MM.1S (cell line): ENCODE measurements at regions not wholly inside any gene's neighbourhood (a gene's known extent, or its start where the extent isn't known, plus 50 kb on each side); places are given as distances from the start of the nearest gene placed in this dataset.
"Not testable (repeated sequence)": the region's sequence is repeated elsewhere in the genome, so short reads cannot be mapped to it uniquely, and the experiment has no call there.

Source experiments
- DNase-seq: peaks from one replicate; pipeline ENCODE4 v3.0.0-alpha.2; 2015
- H2AFZ ChIP-seq: fragments of 300-600 bp; sonication (generic); 2 replicates; pipeline ENCODE4 v1.6.0; 2016; ENCODE audit warnings: antibody characterized with exemption, low read length
- H3F3A ChIP-seq: fragments of 300-600 bp; sonication (generic); 2 replicates; pipeline ENCODE4 v1.6.1; 2016; ENCODE audit warnings: mild to moderate bottlenecking, antibody characterized with exemption, low read length, moderate library complexity, mixed read lengths; ENCODE audit not compliant: insufficient read depth
- H3K27ac ChIP-seq: fragments of 300-600 bp; sonication (generic); 2 replicates; pipeline ENCODE4 v1.5.1; 2016; ENCODE audit warnings: mild to moderate bottlenecking, low read length
- H3K27me3 ChIP-seq: fragments of 300-600 bp; sonication (generic); replicated peaks from 2 replicates; pipeline ENCODE4 v1.6.0; 2016; ENCODE audit warnings: low read length; ENCODE audit not compliant: insufficient read depth
- H3K36me3 ChIP-seq: fragments of 300-600 bp; sonication (generic); replicated peaks from 2 replicates; pipeline ENCODE4 v1.6.1; 2016; ENCODE audit warnings: mild to moderate bottlenecking, low read length, mixed read lengths; ENCODE audit not compliant: insufficient read depth
- H3K4me1 ChIP-seq: fragments of 300-600 bp; sonication (generic); 2 replicates; pipeline ENCODE4 v1.6.1; 2016; ENCODE audit warnings: low read length, mixed read lengths
- H3K4me2 ChIP-seq: fragments of 300-600 bp; sonication (generic); 2 replicates; pipeline ENCODE4 v1.6.0; 2016; ENCODE audit warnings: low read depth, low read length
- H3K4me3 ChIP-seq: fragments of 300-600 bp; sonication (generic); 2 replicates; pipeline ENCODE4 v1.5.1; 2016; ENCODE audit warnings: low read length, mixed read lengths
- H3K79me2 ChIP-seq: fragments of 300-600 bp; sonication (generic); 2 replicates; pipeline ENCODE4 v1.6.1; 2016; ENCODE audit warnings: mixed run types, low read length, mixed read lengths
- H3K9ac ChIP-seq: fragments of 300-600 bp; sonication (generic); 2 replicates; pipeline ENCODE4 v1.6.1; 2016; ENCODE audit warnings: low read length, mixed read lengths
- H3K9me2 ChIP-seq: fragments of 300-600 bp; sonication (generic); replicated peaks from 2 replicates; pipeline ENCODE4 v1.6.1; 2016; ENCODE audit warnings: mild to moderate bottlenecking, low read length, mixed read lengths; ENCODE audit not compliant: insufficient read depth
- H3K9me3 ChIP-seq: fragments of 300-600 bp; sonication (generic); replicated peaks from 2 replicates; pipeline ENCODE4 v1.6.1; 2016; ENCODE audit warnings: mild to moderate bottlenecking, low read length, mixed read lengths; ENCODE audit not compliant: insufficient read depth
- H4K20me1 ChIP-seq: fragments of 300-600 bp; sonication (generic); 2 replicates; pipeline ENCODE4 v1.6.1; 2016; ENCODE audit warnings: mild to moderate bottlenecking, low read length, moderate library complexity, mixed read lengths; ENCODE audit not compliant: insufficient read depth
- CTCF ChIP-seq: fragments of 300-600 bp; sonication (generic); IDR thresholded peaks from 2 replicates; pipeline ENCODE4 v1.5.1; 2016; ENCODE audit warnings: antibody characterized with exemption, low read length, mixed read lengths
- EZH2 ChIP-seq: fragments of 300-600 bp; sonication (generic); optimal IDR thresholded peaks from 2 replicates; pipeline ENCODE3; 2017; ENCODE audit warnings: low read depth, mild to moderate bottlenecking, antibody characterized with exemption, low read length, mixed read lengths
- EZH2phosphoT487 ChIP-seq: fragments of 300-600 bp; sonication (generic); IDR thresholded peaks from 2 replicates; pipeline ENCODE4 v1.6.1; 2018; ENCODE audit warnings: antibody characterized with exemption, low read length

GRCh38 chr2:163135256-163135655 is 296.7 kb upstream of the KCNH7 start:
- Histone ChIP-seq H3K36me3 (no peaks in the 10 kb centered on the region), H3F3A (no peaks in the 10 kb centered on the region), H3K9me2 (no peaks in the 10 kb centered on the region), H3K27me3 (no peaks in the 10 kb centered on the region), H3K4me1 (no peaks in the 10 kb centered on the region), H3K27ac (no peak overlapping the region), H2AFZ (no peak overlapping the region), H3K4me3 (no peak overlapping the region), H4K20me1 (no peaks in the 10 kb centered on the region), H3K79me2 (no peaks in the 10 kb centered on the region), H3K4me2 (no peak overlapping the region), H3K9ac (no peak overlapping the region), H3K9me3 (no peaks in the 10 kb centered on the region)
- TF ChIP-seq CTCF (no peak), EZH2 (no peak), EZH2phosphoT487 (no peak)
- DNase-seq: no peak

- no peak overlapping the region for H2AFZ ChIP-seq
- no peaks in the 10 kb centered on the region for H3K9me3 ChIP-seq
Measured at GRCh38 chr2:163133602-163134001, 295.0 kb upstream of the KCNH7 start.

GRCh38 chr2:163132850-163133249 is 294.3 kb upstream of the KCNH7 start:
- Histone ChIP-seq H3K9ac (no peak overlapping the region), H3K27ac (no peak overlapping the region), H3K36me3 (no peaks in the 10 kb centered on the region), H3K4me2 (no peak overlapping the region), H3F3A (no peaks in the 10 kb centered on the region), H2AFZ (no peak overlapping the region), H4K20me1 (no peaks in the 10 kb centered on the region), H3K4me3 (no peak overlapping the region), H3K9me2 (no peaks in the 10 kb centered on the region), H3K79me2 (no peaks in the 10 kb centered on the region), H3K9me3 (no peaks in the 10 kb centered on the region), H3K4me1 (no peaks in the 10 kb centered on the region), H3K27me3 (no peaks in the 10 kb centered on the region)
- peak; percentile 51 for DNase-seq
- TF ChIP-seq EZH2 (no peak), CTCF (peak; percentile 62)

More at GRCh38 chr2:163133602-163134001, 295.0 kb upstream of the KCNH7 start:
- no peaks in the 10 kb centered on the region for H3K27me3 ChIP-seq
- H3F3A ChIP-seq: no peaks in the 10 kb centered on the region
- H3K4me2 ChIP-seq: no peak overlapping the region
- no peak for TF ChIP-seq EZH2
- no peak for TF ChIP-seq EZH2phosphoT487
- no peak for TF ChIP-seq CTCF
- no peak overlapping the region for H3K9ac ChIP-seq
- no peak overlapping the region for H3K27ac ChIP-seq
- H3K79me2 ChIP-seq: no peaks in the 10 kb centered on the region
- no peaks in the 10 kb centered on the region for H3K9me2 ChIP-seq
- no peaks in the 10 kb centered on the region for H3K4me1 ChIP-seq
- DNase-seq: no peak
- H4K20me1 ChIP-seq: no peaks in the 10 kb centered on the region
- no peak overlapping the region for H3K4me3 ChIP-seq
- no peaks in the 10 kb centered on the region for H3K36me3 ChIP-seq

GRCh38 chr2:163132207-163132606 is 293.6 kb upstream of the KCNH7 start:
- H3K27ac ChIP-seq, H3K27me3 ChIP-seq, H3K9me3 ChIP-seq, H4K20me1 ChIP-seq, DNase-seq, H3F3A ChIP-seq, H3K79me2 ChIP-seq, H3K4me2 ChIP-seq, H3K9ac ChIP-seq, H3K36me3 ChIP-seq, H3K4me3 ChIP-seq, H2AFZ ChIP-seq, H3K4me1 ChIP-seq, H3K9me2 ChIP-seq: not testable (repeated sequence)
